GM18502 (cell line): ENCODE measurements at regions not wholly inside any gene's neighbourhood (a gene's known extent, or its start where the extent isn't known, plus 50 kb on each side); places are given as distances from the start of the nearest gene placed in this dataset.

Experiments used
- ATAC-seq: cut with Tn5 transposase; IDR thresholded peaks from one replicate; pipeline ENCODE4 v1.9.1; 2021; ENCODE audit warnings: mild to moderate bottlenecking; ENCODE audit not compliant: unreplicated experiment, poor library complexity

DNA sequence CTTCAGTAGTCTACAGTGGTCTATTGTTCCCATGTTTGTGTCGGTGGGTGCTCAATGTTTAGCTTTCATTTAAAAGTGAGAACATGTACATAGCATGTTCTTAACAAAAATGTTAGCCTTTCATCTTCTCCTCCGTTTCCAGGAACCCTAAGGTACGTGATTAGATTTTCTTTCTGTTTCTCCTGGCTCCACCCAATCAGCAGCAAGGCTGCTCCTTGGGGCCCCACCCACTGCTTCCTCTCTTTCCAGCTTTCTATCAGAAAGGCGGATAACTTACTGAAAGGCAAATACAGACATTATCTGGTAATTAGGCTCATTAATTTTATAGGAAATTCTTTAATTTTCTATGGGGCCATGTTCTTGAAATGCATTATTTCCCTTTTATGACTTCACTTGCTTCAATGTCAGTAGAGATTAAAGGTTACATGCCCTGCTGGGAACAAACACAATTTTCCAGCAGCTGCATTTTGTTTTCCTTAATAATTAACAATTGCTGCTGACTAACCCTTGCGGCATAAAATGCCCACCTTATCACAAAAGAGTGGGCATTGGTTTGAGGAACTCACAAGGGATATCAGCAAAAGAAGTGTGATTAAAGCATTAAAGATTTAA is 324.9 kb upstream of the SNX7 start:
- no peak for ATAC-seq

DNA sequence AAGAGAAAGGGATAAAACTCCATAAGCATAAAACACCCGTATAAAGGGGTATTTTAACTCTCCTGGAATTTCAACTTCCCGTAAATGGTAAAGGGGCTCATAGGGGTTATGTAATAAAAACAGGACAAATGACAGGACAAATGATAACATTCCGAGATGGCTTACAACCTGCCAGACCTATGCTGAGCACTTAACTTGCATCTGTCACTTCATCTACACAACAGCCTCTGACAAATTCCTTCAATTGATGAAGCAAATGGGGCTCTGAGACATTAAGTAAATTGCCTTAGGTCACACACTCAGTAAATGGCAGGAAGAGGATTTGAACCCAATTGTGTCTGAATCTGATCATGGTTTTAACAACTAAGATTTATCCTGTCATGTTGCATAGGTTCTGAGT is 327.6 kb upstream of the SNX7 start:
- ATAC-seq: no peak

DNA sequence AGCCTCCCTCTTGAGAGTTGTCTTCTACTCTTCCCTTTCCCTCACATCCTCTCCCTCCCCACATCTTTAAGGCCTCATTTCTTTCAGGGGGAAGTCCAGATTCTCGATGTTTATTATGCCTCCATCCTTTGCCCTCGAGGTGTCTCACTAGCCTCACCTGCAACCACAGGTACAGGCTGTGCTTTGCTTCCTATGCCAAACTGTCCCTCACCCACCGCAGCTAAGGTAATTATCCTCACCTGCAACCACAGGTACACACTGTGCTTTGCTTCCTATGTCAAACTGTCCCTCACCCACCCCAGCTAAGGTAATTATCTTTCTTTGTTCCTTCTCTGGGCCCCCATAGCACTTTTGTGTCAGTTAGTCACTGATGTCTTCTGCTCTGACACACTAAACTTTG is 328.1 kb upstream of the SNX7 start:
- no peak for ATAC-seq

DNA sequence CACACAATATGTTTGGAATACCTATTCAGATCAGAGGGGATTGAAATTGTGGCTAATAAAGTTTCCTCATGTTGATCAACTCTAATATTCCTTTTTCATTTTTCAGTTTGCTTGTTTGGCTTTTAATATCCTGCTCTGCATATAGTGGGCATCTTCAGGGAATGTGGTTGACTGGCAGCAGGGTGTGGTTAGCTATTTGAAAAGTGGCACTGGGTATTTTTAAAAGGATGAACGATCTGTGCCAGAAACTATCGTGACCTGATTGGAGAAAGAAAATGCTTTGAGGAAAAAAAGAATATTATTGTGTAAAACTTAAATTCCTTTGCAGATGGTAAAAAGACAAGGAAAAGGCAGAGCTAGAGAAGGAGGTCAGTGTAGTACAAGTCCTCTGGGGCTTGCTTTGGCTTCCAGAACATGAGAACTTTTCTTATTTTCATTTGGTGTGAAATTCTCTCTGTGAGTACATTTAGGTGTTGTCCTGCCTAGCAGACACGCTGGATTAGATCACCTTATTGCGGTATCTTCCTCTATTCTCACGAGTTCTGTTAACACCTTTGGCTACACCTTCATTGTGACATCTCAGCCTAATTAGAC is 329.7 kb upstream of the SNX7 start:
- no peak for ATAC-seq

- ATAC-seq: no peak
Observed at GRCh38 chr1:98331243-98331642, 330.3 kb upstream of the SNX7 start.

GRCh38 chr1:98330224-98330623 is 331.3 kb upstream of the SNX7 start:
- ATAC-seq: no peak

DNA sequence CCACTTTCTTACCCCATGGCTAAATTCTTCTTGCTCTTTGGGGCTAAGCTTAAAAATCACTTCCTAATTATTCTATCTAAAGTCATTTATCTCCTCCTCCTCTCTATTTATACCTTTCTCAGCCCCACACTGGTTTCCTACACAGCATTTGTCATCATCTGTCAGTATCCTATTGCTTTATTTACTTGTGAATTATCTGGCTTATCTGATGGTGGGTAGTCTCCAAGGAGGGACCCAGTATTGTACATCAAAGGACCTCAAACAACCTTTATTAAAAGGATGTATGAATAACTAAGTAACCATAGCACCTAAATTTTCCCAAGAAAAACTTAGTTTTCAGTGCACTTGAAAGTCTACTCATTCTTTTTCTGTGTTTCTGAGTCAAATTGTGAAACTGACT is 332.7 kb upstream of the SNX7 start:
- no peak for ATAC-seq

- ATAC-seq: no peak
Observed at GRCh38 chr1:98327220-98327861, 334.2 kb upstream of the SNX7 start.

DNA sequence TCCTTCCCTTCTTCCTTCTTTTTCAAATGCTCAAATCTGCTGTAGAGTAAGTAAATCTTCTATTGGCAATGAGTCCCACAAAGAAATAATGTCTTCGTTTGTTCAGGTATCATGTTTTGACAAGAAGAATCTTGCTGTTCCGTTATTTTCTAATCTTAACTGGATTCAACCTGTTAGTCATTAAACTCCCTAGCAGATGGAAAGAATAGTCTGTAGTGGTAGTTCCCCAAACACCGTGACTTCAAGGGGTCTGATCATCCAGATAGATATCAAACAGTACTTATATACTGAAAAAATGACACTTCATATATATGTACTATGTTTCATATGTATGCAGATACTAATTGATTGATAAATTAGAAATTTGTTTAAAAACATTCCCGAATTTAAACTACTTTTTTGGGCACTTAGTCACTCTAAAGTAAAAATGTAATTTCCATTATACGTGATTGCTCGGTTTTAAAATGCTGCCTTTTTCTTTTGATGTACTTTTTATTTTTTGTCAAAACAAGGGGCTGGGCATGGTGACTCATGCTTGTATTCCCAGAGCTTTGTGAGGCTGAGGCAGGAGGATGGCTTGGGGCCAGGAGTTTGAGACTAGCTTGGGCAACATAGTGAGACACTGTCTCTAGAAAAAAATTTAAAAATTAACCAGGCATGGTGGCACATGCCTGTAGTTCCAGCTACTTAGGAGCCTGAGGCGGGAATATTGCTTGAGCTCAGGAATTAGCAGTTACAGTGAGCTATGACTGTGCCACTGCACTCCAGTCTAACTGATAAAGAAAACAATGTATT is 335.7 kb upstream of the SNX7 start:
- ATAC-seq: no peak

DNA sequence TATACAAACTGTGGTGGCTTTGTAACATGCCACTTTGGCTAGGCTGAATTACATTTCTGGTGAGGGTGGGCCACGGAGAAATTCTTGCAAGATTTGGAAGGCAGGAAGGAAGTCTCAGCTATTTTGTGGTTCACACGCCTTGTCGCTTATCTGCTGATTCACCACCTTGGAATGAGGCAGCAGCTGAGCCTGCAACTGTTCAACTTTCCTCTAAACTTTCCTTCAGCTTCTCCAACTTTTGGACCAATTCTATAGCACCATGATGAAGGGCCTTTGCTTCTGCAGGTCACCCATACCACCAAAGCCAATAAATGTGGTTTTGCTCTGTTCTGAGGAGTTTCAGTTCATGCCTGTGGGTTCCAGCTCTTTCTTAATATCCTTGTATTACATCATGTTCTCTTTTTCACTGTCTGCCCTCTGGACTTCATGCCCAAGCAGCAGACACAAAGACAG is 337.6 kb upstream of the SNX7 start:
- no peak for ATAC-seq

- ATAC-seq: no peak
Observed at GRCh38 chr1:98323388-98323787, 338.1 kb upstream of the SNX7 start.

GRCh38 chr1:98322966-98323365 is 338.6 kb upstream of the SNX7 start:
- no peak for ATAC-seq

DNA sequence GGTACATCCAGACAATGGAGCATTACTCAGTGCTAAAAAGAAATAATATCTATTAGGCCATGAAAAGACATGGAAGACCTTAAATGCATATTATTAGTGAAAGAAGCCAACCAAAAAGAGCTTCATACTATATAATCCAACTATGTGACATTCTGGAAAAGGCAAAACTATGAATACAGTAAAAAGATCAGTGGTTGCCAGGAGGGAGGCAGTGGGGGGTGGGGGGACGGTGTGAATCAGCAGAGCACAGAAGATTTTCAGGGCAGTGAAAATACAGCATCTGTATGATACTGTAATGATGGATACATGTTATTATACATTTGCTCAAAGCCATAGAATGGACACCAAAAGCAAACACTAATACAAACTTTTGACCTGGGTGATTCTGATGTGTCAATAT is 339.4 kb upstream of the SNX7 start:
- no peak for ATAC-seq

GRCh38 chr1:98321191-98321590 is 340.3 kb upstream of the SNX7 start:
- no peak for ATAC-seq

DNA sequence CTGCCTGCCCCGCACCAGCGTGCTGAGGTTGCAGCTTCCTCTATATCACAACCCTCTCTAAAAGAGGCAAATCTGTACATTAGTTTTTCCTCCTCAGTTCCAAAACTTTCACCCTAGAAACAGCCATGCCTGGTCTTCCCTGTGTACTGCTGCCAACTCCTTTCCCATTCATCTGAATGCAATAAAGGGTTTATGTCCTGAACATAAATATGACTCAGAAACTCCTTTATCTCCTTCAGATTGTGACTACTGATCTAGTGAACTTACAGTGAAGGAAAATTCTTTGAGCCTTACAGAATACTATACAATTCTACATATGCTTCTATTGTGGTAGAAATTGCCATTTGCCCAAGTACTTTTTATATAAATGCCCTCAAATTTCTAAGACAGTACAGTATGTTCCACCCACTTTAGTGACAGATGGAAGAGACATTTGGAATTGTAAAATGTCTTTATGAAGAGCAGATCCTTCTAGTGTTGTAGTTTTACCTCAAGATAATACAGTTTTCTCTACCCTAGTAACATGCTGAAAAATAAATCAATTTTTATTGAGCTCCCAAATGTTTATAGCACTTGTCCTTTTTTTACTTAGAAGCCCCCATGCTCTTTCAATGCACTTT is 345.1 kb upstream of the SNX7 start:
- no peak for ATAC-seq

- no peak for ATAC-seq
Observed at GRCh38 chr1:98315309-98315708, 346.2 kb upstream of the SNX7 start.

GRCh38 chr1:98314601-98315000 is 346.9 kb upstream of the SNX7 start:
- ATAC-seq: no peak

- no peak for ATAC-seq
Observed at GRCh38 chr1:98306517-98307089, 354.9 kb upstream of the SNX7 start.

- no peak for ATAC-seq
Observed at GRCh38 chr1:98305362-98305761, 356.2 kb upstream of the SNX7 start.

GRCh38 chr1:98304888-98305287 is 356.6 kb upstream of the SNX7 start:
- ATAC-seq: no peak
